ENCODE measurements at regions not wholly inside any gene's neighbourhood (a gene's known extent, or its start where the extent isn't known, plus 50 kb on each side); places are given as distances from the start of the nearest gene placed in this dataset.

DNA sequence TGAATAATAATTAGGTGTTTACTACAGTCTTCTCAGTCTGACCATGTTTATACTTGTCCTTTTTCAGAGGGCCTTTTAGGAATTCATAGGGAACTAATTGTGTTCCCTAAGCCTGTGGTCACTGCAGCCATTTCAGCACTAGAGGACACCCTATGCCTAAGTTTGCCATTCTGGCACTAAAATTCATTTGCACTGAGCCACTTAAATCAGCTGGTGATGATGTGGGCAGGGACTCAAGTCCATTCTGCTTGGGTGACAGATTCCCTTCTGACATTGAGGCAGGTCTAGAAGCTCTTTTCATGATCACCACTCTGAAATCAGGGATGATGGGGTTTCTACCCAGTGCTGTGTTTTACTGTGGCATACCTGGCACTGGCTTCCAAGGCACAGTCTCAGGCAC is 1178.9 kb upstream of the DIAPH2 start:
- no peak for TF ChIP-seq MAX (IDR thresholded peaks at IDR 0.05)
- TF ChIP-seq FOXM1 (IDR thresholded peaks at IDR 0.05; ENCODE audit: borderline replicate concordance, low read depth) = no peak
- peak; percentile 37 for TF ChIP-seq RAD21 (IDR thresholded peaks at IDR 0.05; ENCODE audit: low read depth)

GRCh38 chrX:95509474-95509873 is 1175.2 kb upstream of the DIAPH2 start:
- TF ChIP-seq, protein P1, sequence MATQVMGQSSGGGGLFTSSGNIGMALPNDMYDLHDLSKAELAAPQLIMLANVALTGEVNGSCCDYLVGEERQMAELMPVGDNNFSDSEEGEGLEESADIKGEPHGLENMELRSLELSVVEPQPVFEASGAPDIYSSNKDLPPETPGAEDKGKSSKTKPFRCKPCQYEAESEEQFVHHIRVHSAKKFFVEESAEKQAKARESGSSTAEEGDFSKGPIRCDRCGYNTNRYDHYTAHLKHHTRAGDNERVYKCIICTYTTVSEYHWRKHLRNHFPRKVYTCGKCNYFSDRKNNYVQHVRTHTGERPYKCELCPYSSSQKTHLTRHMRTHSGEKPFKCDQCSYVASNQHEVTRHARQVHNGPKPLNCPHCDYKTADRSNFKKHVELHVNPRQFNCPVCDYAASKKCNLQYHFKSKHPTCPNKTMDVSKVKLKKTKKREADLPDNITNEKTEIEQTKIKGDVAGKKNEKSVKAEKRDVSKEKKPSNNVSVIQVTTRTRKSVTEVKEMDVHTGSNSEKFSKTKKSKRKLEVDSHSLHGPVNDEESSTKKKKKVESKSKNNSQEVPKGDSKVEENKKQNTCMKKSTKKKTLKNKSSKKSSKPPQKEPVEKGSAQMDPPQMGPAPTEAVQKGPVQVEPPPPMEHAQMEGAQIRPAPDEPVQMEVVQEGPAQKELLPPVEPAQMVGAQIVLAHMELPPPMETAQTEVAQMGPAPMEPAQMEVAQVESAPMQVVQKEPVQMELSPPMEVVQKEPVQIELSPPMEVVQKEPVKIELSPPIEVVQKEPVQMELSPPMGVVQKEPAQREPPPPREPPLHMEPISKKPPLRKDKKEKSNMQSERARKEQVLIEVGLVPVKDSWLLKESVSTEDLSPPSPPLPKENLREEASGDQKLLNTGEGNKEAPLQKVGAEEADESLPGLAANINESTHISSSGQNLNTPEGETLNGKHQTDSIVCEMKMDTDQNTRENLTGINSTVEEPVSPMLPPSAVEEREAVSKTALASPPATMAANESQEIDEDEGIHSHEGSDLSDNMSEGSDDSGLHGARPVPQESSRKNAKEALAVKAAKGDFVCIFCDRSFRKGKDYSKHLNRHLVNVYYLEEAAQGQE (IDR thresholded peaks at IDR 0.05; ENCODE audit: low read depth) = no peak

GRCh38 chrX:95536111-95536510 is 1148.5 kb upstream of the DIAPH2 start:
- no peak for TF ChIP-seq TAF1 (IDR thresholded peaks at IDR 0.05; ENCODE audit: low read depth)
- no peak for TF ChIP-seq RAD21 (IDR thresholded peaks at IDR 0.05; ENCODE audit: low read depth)
- no peak for TF ChIP-seq TEAD4 (IDR thresholded peaks at IDR 0.05)
- no peak for TF ChIP-seq EGR1 (IDR thresholded peaks at IDR 0.05)
- TF ChIP-seq MAX (IDR thresholded peaks at IDR 0.05) = no peak
- no peak for TF ChIP-seq EP300 (IDR thresholded peaks at IDR 0.05; ENCODE audit: borderline replicate concordance)
- TF ChIP-seq CREB1 (IDR thresholded peaks at IDR 0.05; ENCODE audit: low read depth) = no peak
- no peak for TF ChIP-seq TCF12 (IDR thresholded peaks at IDR 0.05; ENCODE audit: low read depth)
- TF ChIP-seq ZBTB7A (IDR thresholded peaks at IDR 0.05; ENCODE audit: low read depth) = no peak
- TF ChIP-seq FOXM1 (IDR thresholded peaks at IDR 0.05; ENCODE audit: borderline replicate concordance, low read depth) = no peak
- no peak for TF ChIP-seq USF1 (IDR thresholded peaks at IDR 0.05)
- TF ChIP-seq, protein P1 (IDR thresholded peaks at IDR 0.05; ENCODE audit: low read depth) = no peak
- TF ChIP-seq CEBPB (IDR thresholded peaks at IDR 0.05) = no peak

DNA sequence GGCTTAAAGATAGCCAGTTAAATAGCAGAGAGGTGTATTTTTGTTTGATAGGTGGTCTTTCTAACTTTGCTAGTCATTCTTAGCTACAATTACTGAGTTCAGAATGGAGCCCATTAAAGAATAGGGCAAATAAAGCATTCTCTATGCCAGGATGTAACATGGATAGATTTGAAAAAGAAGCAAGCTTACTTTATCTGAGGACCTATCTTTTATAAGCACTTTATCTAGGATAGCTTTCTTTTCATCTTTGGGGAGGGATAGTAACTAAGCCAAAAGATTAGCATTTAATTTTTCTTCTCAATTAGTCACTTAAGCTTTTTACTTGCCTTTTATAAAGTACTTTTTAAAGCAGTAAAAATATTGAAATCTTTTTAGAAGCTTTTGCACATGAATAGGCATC is 1148.0 kb upstream of the DIAPH2 start:
- TF ChIP-seq CREB1 (IDR thresholded peaks at IDR 0.05; ENCODE audit: low read depth) (no peak), EGR1 (IDR thresholded peaks at IDR 0.05) (no peak), CEBPB (IDR thresholded peaks at IDR 0.05) (no peak)

GRCh38 chrX:95539041-95539440 is 1145.6 kb upstream of the DIAPH2 start:
- no peak for TF ChIP-seq MAX (IDR thresholded peaks at IDR 0.05)
- TF ChIP-seq, protein P1 (IDR thresholded peaks at IDR 0.05; ENCODE audit: low read depth) = no peak
- TF ChIP-seq NFIC (IDR thresholded peaks at IDR 0.05) = no peak
- no peak for TF ChIP-seq USF1 (IDR thresholded peaks at IDR 0.05)
- TF ChIP-seq CEBPB (IDR thresholded peaks at IDR 0.05) = no peak
- no peak for TF ChIP-seq RAD21 (IDR thresholded peaks at IDR 0.05; ENCODE audit: low read depth)
- TF ChIP-seq YY1 (IDR thresholded peaks at IDR 0.05; ENCODE audit: low read depth) = no peak
- TF ChIP-seq EP300 (IDR thresholded peaks at IDR 0.05; ENCODE audit: borderline replicate concordance) = no peak
- TF ChIP-seq ZBTB7A (IDR thresholded peaks at IDR 0.05; ENCODE audit: low read depth) = no peak
- TF ChIP-seq TCF12 (IDR thresholded peaks at IDR 0.05; ENCODE audit: low read depth) = no peak
- TF ChIP-seq TAF1 (IDR thresholded peaks at IDR 0.05; ENCODE audit: low read depth) = no peak
- no peak for TF ChIP-seq EGR1 (IDR thresholded peaks at IDR 0.05)
- no peak for TF ChIP-seq CREB1 (IDR thresholded peaks at IDR 0.05; ENCODE audit: low read depth)
- TF ChIP-seq FOXM1 (IDR thresholded peaks at IDR 0.05; ENCODE audit: borderline replicate concordance, low read depth) = no peak
- no peak for TF ChIP-seq TEAD4 (IDR thresholded peaks at IDR 0.05)

Data from Ishikawa (cell line).